ENCODE measurements at regions not wholly inside any gene's neighbourhood (a gene's known extent, or its start where the extent isn't known, plus 50 kb on each side); places are given as distances from the start of the nearest gene placed in this dataset.
"Not testable (repeated sequence)": the region's sequence is repeated elsewhere in the genome, so short reads cannot be mapped to it uniquely, and the experiment has no call there.

- DNase-seq (ENCODE audit: extremely low read depth, low read depth) = no peak
- TF ChIP-seq CTCF (IDR thresholded peaks at IDR 0.05; ENCODE audit: low read depth, low read length) = no peak
Measured at GRCh38 chr5:82987188-82987587, 90.0 kb downstream of the TMEM167A start.

- no peak for DNase-seq (ENCODE audit: extremely low read depth, low read depth)
- no peak for TF ChIP-seq CTCF (IDR thresholded peaks at IDR 0.05; ENCODE audit: low read depth, low read length)
Measured at GRCh38 chr5:82986404-82986803, 90.8 kb downstream of the TMEM167A start.

GRCh38 chr5:82985763-82986162, 91.4 kb downstream of the TMEM167A start:
- DNase-seq (ENCODE audit: extremely low read depth, low read depth) = no peak
- TF ChIP-seq CTCF (IDR thresholded peaks at IDR 0.05; ENCODE audit: low read depth, low read length) = no peak

GRCh38 chr5:82984786-82985735, 92.1 kb downstream of the TMEM167A start:
- no peak for TF ChIP-seq CTCF (IDR thresholded peaks at IDR 0.05; ENCODE audit: low read depth, low read length)
- DNase-seq (ENCODE audit: extremely low read depth, low read depth) = no peak

- TF ChIP-seq CTCF (IDR thresholded peaks at IDR 0.05; ENCODE audit: low read depth, low read length) = no peak
- no peak for DNase-seq (ENCODE audit: extremely low read depth, low read depth)
Measured at GRCh38 chr5:82982846-82983245, 94.3 kb downstream of the TMEM167A start.

GRCh38 chr5:82976887-82977286, 100.3 kb downstream of the TMEM167A start:
- not testable (repeated sequence) for DNase-seq (ENCODE audit: extremely low read depth, low read depth)

- no peak for TF ChIP-seq CTCF (IDR thresholded peaks at IDR 0.05; ENCODE audit: low read depth, low read length)
- DNase-seq (ENCODE audit: extremely low read depth, low read depth) = no peak
Measured at GRCh38 chr5:82975812-82976211, 101.4 kb downstream of the TMEM167A start.

GRCh38 chr5:82975396-82975795, 101.8 kb downstream of the TMEM167A start:
- no peak for TF ChIP-seq CTCF (IDR thresholded peaks at IDR 0.05; ENCODE audit: low read depth, low read length)
- DNase-seq (ENCODE audit: extremely low read depth, low read depth) = no peak

- DNase-seq (ENCODE audit: extremely low read depth, low read depth) = not testable (repeated sequence)
Measured at GRCh38 chr5:82974346-82974745, 102.8 kb downstream of the TMEM167A start.

Measured in AG09319 (cell line).